Cardiac muscle cell (in vitro differentiated cells and primary cell): ENCODE measurements at regions not wholly inside any gene's neighbourhood (a gene's known extent, or its start where the extent isn't known, plus 50 kb on each side); places are given as distances from the start of the nearest gene placed in this dataset.
"Not testable (repeated sequence)": the region's sequence is repeated elsewhere in the genome, so short reads cannot be mapped to it uniquely, and the experiment has no call there.

Experiments used
- DNase-seq, 2 donors: peaks; one replicate each; pipeline versions ENCODE4 v3.0.0 to v3.0.0-alpha.2; 2010 to 2017; ENCODE audit warnings: low read depth in 1 of 2, low spot score in 1 of 2
- H3K27ac ChIP-seq: fragments of 200-600 bp; sonication (generic); 2 replicates; pipeline ENCODE4 v1.5.1; 2016
- H3K27me3 ChIP-seq: fragments of 200-600 bp; sonication (generic); 2 replicates; pipeline ENCODE4 v1.6.0; 2016; ENCODE audit warnings: control low read depth
- H3K36me3 ChIP-seq: fragments of 200-600 bp; sonication (generic); 2 replicates; pipeline ENCODE4 v1.5.1; 2016; ENCODE audit warnings: control low read depth
- H3K4me1 ChIP-seq: fragments of 200-600 bp; sonication (generic); 2 replicates; pipeline ENCODE4 v1.8.1; 2017; ENCODE audit warnings: low read depth, mild to moderate bottlenecking, mixed run types
- H3K4me3 ChIP-seq: fragments of 200-600 bp; sonication (generic); 2 replicates; pipeline ENCODE4 v1.5.1; 2016; ENCODE audit warnings: mild to moderate bottlenecking
- H3K9me3 ChIP-seq: fragments of 200-600 bp; sonication (generic); 2 replicates; pipeline ENCODE4 v1.5.1; 2017; ENCODE audit warnings: low read depth, mild to moderate bottlenecking, control low read depth
- CTCF ChIP-seq: IDR thresholded peaks from 2 replicates; pipeline ENCODE4 v1.5.1; 2012; ENCODE audit warnings: low read depth, mild to moderate bottlenecking, low read length

GRCh38 chr15:67946701-67947100 is 106.9 kb upstream of the RNU6-1 start:
- Histone ChIP-seq H3K27me3 (no peaks in the 10 kb centered on the region), H3K27ac (no peak overlapping the region), H3K9me3 (no peaks in the 10 kb centered on the region), H3K36me3 (no peaks in the 10 kb centered on the region), H3K4me3 (no peak overlapping the region), H3K4me1 (peaks cover 11% of the 10 kb centered on the region)
- DNase-seq, result no peak
- TF ChIP-seq CTCF, result no peak

GRCh38 chr15:67947254-67948039 is 106.7 kb upstream of the PIAS1 start:
- DNase-seq, result no peak
- Histone ChIP-seq H3K9me3 (no peaks in the 10 kb centered on the region), H3K27me3 (no peaks in the 10 kb centered on the region), H3K36me3 (no peaks in the 10 kb centered on the region), H3K27ac (no peak overlapping the region), H3K4me3 (no peak overlapping the region), H3K4me1 (peaks cover 11% of the 10 kb centered on the region)
- TF ChIP-seq CTCF, result no peak

- H3K27ac ChIP-seq, result no peak overlapping the region
- H3K27me3 ChIP-seq, result no peaks in the 10 kb centered on the region
- H3K4me1 ChIP-seq, result peaks cover 11% of the 10 kb centered on the region
- H3K9me3 ChIP-seq, result no peaks in the 10 kb centered on the region
- no peak for DNase-seq
- no peak for TF ChIP-seq CTCF
- no peak overlapping the region for H3K4me3 ChIP-seq
- no peaks in the 10 kb centered on the region for H3K36me3 ChIP-seq
Observed at GRCh38 chr15:67948215-67948614, 105.9 kb upstream of the PIAS1 start.

GRCh38 chr15:67951187-67951586 is 102.9 kb upstream of the PIAS1 start:
- DNase-seq, H3K4me1 ChIP-seq, H3K9me3 ChIP-seq, H3K36me3 ChIP-seq, H3K4me3 ChIP-seq, H3K27ac ChIP-seq, H3K27me3 ChIP-seq: not testable (repeated sequence)

GRCh38 chr15:67953299-67953698 is 100.8 kb upstream of the PIAS1 start:
- no peak overlapping the region for H3K27ac ChIP-seq
- no peaks in the 10 kb centered on the region for H3K36me3 ChIP-seq
- DNase-seq, result no peak
- no peaks in the 10 kb centered on the region for H3K27me3 ChIP-seq
- no peaks in the 10 kb centered on the region for H3K4me1 ChIP-seq
- H3K9me3 ChIP-seq, result no peaks in the 10 kb centered on the region
- TF ChIP-seq CTCF, result no peak
- no peak overlapping the region for H3K4me3 ChIP-seq

GRCh38 chr15:67955252-67955651 is 98.9 kb upstream of the PIAS1 start:
- no peak overlapping the region for H3K4me3 ChIP-seq
- no peak for TF ChIP-seq CTCF
- no peaks in the 10 kb centered on the region for H3K9me3 ChIP-seq
- H3K27ac ChIP-seq, result no peak overlapping the region
- no peaks in the 10 kb centered on the region for H3K27me3 ChIP-seq
- no peaks in the 10 kb centered on the region for H3K4me1 ChIP-seq
- DNase-seq, result no peak
- no peaks in the 10 kb centered on the region for H3K36me3 ChIP-seq
